HEK293T (cell line): ENCODE measurements at regions not wholly inside any gene's neighbourhood (a gene's known extent, or its start where the extent isn't known, plus 50 kb on each side); places are given as distances from the start of the nearest gene placed in this dataset.

ENCODE experiments used
- BHLHE40 ChIP-seq: fragments of 450-650 bp; IDR thresholded peaks from 2 replicates; pipeline ENCODE4 v1.6.1; 2016; ENCODE audit warnings: mild to moderate bottlenecking, moderate library complexity, borderline replicate concordance
- CTBP1 ChIP-seq: fragments of 450-650 bp; IDR thresholded peaks from 2 replicates; pipeline ENCODE4 v1.6.1; 2016; ENCODE audit warnings: borderline replicate concordance
- ELF4 ChIP-seq: fragments of 450-650 bp; IDR thresholded peaks from 2 replicates; pipeline ENCODE4 v1.6.1; 2017; ENCODE audit warnings: antibody characterized with exemption
- FOXA1 ChIP-seq: fragments of 450-650 bp; IDR thresholded peaks from 2 replicates; pipeline ENCODE4 v1.6.1; 2016; ENCODE audit warnings: mild to moderate bottlenecking
- FOXK2 ChIP-seq: fragments of 450-650 bp; IDR thresholded peaks from 2 replicates; pipeline ENCODE4 v1.6.1; 2016; ENCODE audit warnings: mild to moderate bottlenecking
- FOXM1 ChIP-seq: fragments of 450-650 bp; IDR thresholded peaks from 2 replicates; pipeline ENCODE4 v1.6.1; 2017; ENCODE audit warnings: mild to moderate bottlenecking, borderline replicate concordance
- HDGF ChIP-seq: fragments of 450-650 bp; IDR thresholded peaks from 2 replicates; pipeline ENCODE4 v1.6.1; 2017; ENCODE audit warnings: antibody characterized with exemption, borderline replicate concordance
- LEF1 ChIP-seq: fragments of 450-650 bp; IDR thresholded peaks from 2 replicates; pipeline ENCODE4 v1.6.1; 2017; ENCODE audit warnings: mild to moderate bottlenecking, borderline replicate concordance
- SP1 ChIP-seq: fragments of 450-650 bp; IDR thresholded peaks from 2 replicates; pipeline ENCODE4 v1.6.1; 2017
- TARDBP ChIP-seq: fragments of 450-650 bp; IDR thresholded peaks from 2 replicates; pipeline ENCODE4 v1.6.1; 2016
- ZNF384 ChIP-seq: fragments of 450-650 bp; IDR thresholded peaks from 2 replicates; pipeline ENCODE4 v1.6.1; 2016

DNA sequence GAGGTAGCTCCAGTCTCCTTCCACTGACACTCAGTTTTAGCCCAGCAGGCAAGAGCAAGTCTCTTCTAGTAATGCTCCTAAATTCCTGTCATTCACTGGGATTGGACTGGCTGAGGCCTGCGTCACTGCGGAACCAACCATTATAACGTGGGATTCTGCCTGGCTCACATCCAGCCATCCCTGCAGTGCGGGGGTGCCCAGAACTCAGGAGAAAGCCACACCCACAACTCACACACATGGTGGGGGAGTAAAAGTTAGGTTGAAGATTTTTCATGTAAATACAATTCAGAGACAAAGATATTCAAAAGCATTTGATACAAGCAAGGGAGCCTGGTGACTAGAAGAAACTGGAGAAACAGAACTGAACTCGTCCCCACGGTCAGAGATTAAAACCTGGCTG is 504.0 kb upstream of the CDH4 start:
- TF ChIP-seq FOXK2: no peak
- no peak for TF ChIP-seq FOXA1
- TF ChIP-seq FOXM1: no peak
- TF ChIP-seq ZNF384: no peak
- TF ChIP-seq TARDBP: no peak
- no peak for TF ChIP-seq LEF1
- TF ChIP-seq ELF4: no peak
- TF ChIP-seq BHLHE40: no peak
- no peak for TF ChIP-seq HDGF
- TF ChIP-seq CTBP1: no peak
- TF ChIP-seq SP1: no peak
